B cell (primary cell): ENCODE measurements at regions not wholly inside any gene's neighbourhood (a gene's known extent, or its start where the extent isn't known, plus 50 kb on each side); places are given as distances from the start of the nearest gene placed in this dataset.

Source experiments
- EZH2 ChIP-seq: IDR thresholded peaks from 2 replicates; pipeline ENCODE4 v1.6.1; 2012; ENCODE audit warnings: borderline replicate concordance, low read depth, mild to moderate bottlenecking, moderate library complexity, low read length; ENCODE audit not compliant: insufficient read depth, poor library complexity, severe bottlenecking
- TF ChIP-seq, protein P1 (sequence below): fragments of 200-600 bp; IDR thresholded peaks from one replicate; pipeline ENCODE4 v1.8.0; 2022; ENCODE audit warnings: antibody characterized with exemption, mild to moderate bottlenecking

DNA sequence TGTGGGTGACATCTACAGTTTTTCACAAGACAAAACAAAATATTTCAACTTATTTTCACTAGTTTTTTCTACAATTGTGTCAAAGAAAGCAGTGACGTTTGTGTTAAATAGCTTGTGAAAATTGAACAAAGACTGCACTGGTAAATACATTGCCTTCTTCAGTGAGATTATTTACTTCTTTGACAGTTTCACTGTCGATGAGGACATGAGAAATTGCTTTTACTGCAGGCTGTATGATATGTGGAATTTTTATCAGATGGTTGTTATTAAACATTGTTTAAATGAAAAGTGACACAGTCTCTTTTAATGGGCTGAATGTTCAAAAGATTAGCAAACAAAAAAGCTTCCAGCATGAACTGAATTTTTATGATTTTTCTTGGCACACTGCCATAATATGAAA lies 773.9 kb upstream of the CADM2 start:
- TF ChIP-seq, protein P1, sequence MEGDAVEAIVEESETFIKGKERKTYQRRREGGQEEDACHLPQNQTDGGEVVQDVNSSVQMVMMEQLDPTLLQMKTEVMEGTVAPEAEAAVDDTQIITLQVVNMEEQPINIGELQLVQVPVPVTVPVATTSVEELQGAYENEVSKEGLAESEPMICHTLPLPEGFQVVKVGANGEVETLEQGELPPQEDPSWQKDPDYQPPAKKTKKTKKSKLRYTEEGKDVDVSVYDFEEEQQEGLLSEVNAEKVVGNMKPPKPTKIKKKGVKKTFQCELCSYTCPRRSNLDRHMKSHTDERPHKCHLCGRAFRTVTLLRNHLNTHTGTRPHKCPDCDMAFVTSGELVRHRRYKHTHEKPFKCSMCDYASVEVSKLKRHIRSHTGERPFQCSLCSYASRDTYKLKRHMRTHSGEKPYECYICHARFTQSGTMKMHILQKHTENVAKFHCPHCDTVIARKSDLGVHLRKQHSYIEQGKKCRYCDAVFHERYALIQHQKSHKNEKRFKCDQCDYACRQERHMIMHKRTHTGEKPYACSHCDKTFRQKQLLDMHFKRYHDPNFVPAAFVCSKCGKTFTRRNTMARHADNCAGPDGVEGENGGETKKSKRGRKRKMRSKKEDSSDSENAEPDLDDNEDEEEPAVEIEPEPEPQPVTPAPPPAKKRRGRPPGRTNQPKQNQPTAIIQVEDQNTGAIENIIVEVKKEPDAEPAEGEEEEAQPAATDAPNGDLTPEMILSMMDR = no peak
- TF ChIP-seq EZH2 = no peak
